DND-41 (cell line): ENCODE measurements at regions not wholly inside any gene's neighbourhood (a gene's known extent, or its start where the extent isn't known, plus 50 kb on each side); places are given as distances from the start of the nearest gene placed in this dataset.

Experiments
- ATAC-seq: fragments of 200-7000 bp; cut with Tn5 transposase; 3 replicates; pipeline ENCODE4 v1.9.1; 2021; ENCODE audit warnings: low read depth; ENCODE audit not compliant: insufficient read depth
- DNase-seq: peaks from one replicate; pipeline ENCODE4 v3.0.0-alpha.2; 2020
- H2AFZ ChIP-seq: 2 replicates; pipeline ENCODE4 v1.6.0; 2012; ENCODE audit warnings: low read depth, low read length
- H3K27ac ChIP-seq: 2 replicates; pipeline ENCODE4 v1.5.1; 2012; ENCODE audit warnings: low read length, inconsistent platforms
- H3K27me3 ChIP-seq: fragments of 200-600 bp; sonication (generic); 2 replicates; pipeline ENCODE4 v1.6.0; 2012; ENCODE audit warnings: low read length, mild to moderate bottlenecking, inconsistent platforms; ENCODE audit not compliant: insufficient read depth, poor library complexity
- H3K36me3 ChIP-seq: 2 replicates; pipeline ENCODE4 v1.5.1; 2012; ENCODE audit warnings: low read length, inconsistent platforms; ENCODE audit not compliant: insufficient read depth
- H3K4me1 ChIP-seq: 2 replicates; pipeline ENCODE4 v1.5.1; 2012; ENCODE audit warnings: mild to moderate bottlenecking, low read length; ENCODE audit not compliant: insufficient read depth
- H3K4me2 ChIP-seq: 2 replicates; pipeline ENCODE4 v1.6.0; 2012; ENCODE audit warnings: mild to moderate bottlenecking, moderate library complexity, low read length, inconsistent platforms; ENCODE audit not compliant: insufficient read depth
- H3K4me3 ChIP-seq, 2 experiments: fragments of 200-600 bp in 1 of 2; shearing (Covaris generic) in 1 of 2; 2 replicates each; pipeline ENCODE4 v1.5.1; 2012 to 2016; ENCODE audit warnings: inconsistent platforms in 2 of 2, low read length in 2 of 2, mild to moderate bottlenecking in 2 of 2, low read depth in 1 of 2, moderate library complexity in 1 of 2
- H3K79me2 ChIP-seq: 2 replicates; pipeline ENCODE4 v1.6.0; 2012; ENCODE audit warnings: low read length, inconsistent platforms; ENCODE audit not compliant: insufficient read depth
- H3K9ac ChIP-seq: 2 replicates; pipeline ENCODE4 v1.6.0; 2012; ENCODE audit warnings: low read depth, mild to moderate bottlenecking, inconsistent platforms, low read length, moderate library complexity
- H3K9me3 ChIP-seq: 2 replicates; pipeline ENCODE4 v1.5.1; 2012; ENCODE audit warnings: low read length, moderate library complexity, mild to moderate bottlenecking, inconsistent platforms; ENCODE audit not compliant: insufficient read depth, severe bottlenecking
- H4K20me1 ChIP-seq: 2 replicates; pipeline ENCODE4 v1.6.0; 2012; ENCODE audit warnings: low read length; ENCODE audit not compliant: insufficient read depth
- CTCF ChIP-seq: IDR thresholded peaks from 2 replicates; pipeline ENCODE4 v1.5.1; 2012; ENCODE audit warnings: borderline replicate concordance, low read length, moderate library complexity, mild to moderate bottlenecking; ENCODE audit not compliant: poor library complexity, severe bottlenecking; ENCODE audit errors: extremely low read depth
- EZH2 ChIP-seq: IDR thresholded peaks from 3 replicates; pipeline ENCODE4 v1.6.1; 2012; ENCODE audit warnings: borderline replicate concordance, low read depth, mild to moderate bottlenecking, moderate library complexity, low read length, inconsistent platforms; ENCODE audit not compliant: severe bottlenecking

GRCh38 chr5:15027764-15028163 is 156.2 kb upstream of the ANKH start:
- Histone ChIP-seq H2AFZ (no peak overlapping the region), H3K4me3 (no peak overlapping the region), H3K9me3 (no peaks in the 10 kb centered on the region), H3K4me2 (no peak overlapping the region), H3K9ac (no peak overlapping the region), H3K36me3 (no peaks in the 10 kb centered on the region), H3K79me2 (no peaks in the 10 kb centered on the region), H3K4me1 (no peaks in the 10 kb centered on the region), H4K20me1 (no peaks in the 10 kb centered on the region), H3K27ac (no peak overlapping the region), H3K27me3 (peaks cover 2% of the 10 kb centered on the region)
- ATAC-seq (no peak), DNase-seq (no peak)
- TF ChIP-seq EZH2 (no peak), CTCF (no peak)

GRCh38 chr5:15026944-15027343 is 155.4 kb upstream of the ANKH start:
- H3K4me3 ChIP-seq: no peak overlapping the region
- no peak overlapping the region for H3K4me2 ChIP-seq
- DNase-seq (no peak), ATAC-seq (no peak)
- TF ChIP-seq CTCF (no peak), EZH2 (no peak)
- H3K27ac ChIP-seq: no peak overlapping the region
- no peaks in the 10 kb centered on the region for H3K79me2 ChIP-seq
- H3K36me3 ChIP-seq: no peaks in the 10 kb centered on the region
- no peaks in the 10 kb centered on the region for H4K20me1 ChIP-seq
- peaks cover 2% of the 10 kb centered on the region for H3K27me3 ChIP-seq
- H3K4me1 ChIP-seq: no peaks in the 10 kb centered on the region
- no peak overlapping the region for H2AFZ ChIP-seq
- no peak overlapping the region for H3K9ac ChIP-seq
- no peaks in the 10 kb centered on the region for H3K9me3 ChIP-seq

- Histone ChIP-seq H3K9ac (no peak overlapping the region), H2AFZ (no peak overlapping the region), H4K20me1 (no peaks in the 10 kb centered on the region), H3K36me3 (no peaks in the 10 kb centered on the region), H3K4me1 (no peaks in the 10 kb centered on the region), H3K27ac (no peak overlapping the region), H3K79me2 (no peaks in the 10 kb centered on the region), H3K4me3 (no peak overlapping the region), H3K27me3 (peaks cover 2% of the 10 kb centered on the region), H3K4me2 (no peak overlapping the region), H3K9me3 (no peaks in the 10 kb centered on the region)
- ATAC-seq (no peak), DNase-seq (no peak)
- no peak for TF ChIP-seq CTCF
- TF ChIP-seq EZH2: no peak
Observed at GRCh38 chr5:15026011-15026893, 154.7 kb upstream of the ANKH start.

GRCh38 chr5:15023846-15024245 is 152.3 kb upstream of the ANKH start:
- Histone ChIP-seq H3K4me3 (no peak overlapping the region), H3K4me2 (no peak overlapping the region), H3K27me3 (peaks cover 2% of the 10 kb centered on the region), H3K36me3 (no peaks in the 10 kb centered on the region), H3K9ac (no peak overlapping the region), H3K79me2 (no peaks in the 10 kb centered on the region), H3K4me1 (no peaks in the 10 kb centered on the region), H3K9me3 (no peaks in the 10 kb centered on the region), H3K27ac (no peak overlapping the region), H2AFZ (no peak overlapping the region), H4K20me1 (no peaks in the 10 kb centered on the region)
- DNase-seq (no peak), ATAC-seq (no peak)
- no peak for TF ChIP-seq EZH2
- TF ChIP-seq CTCF: no peak
